HCT116 (cell line): ENCODE measurements at regions not wholly inside any gene's neighbourhood (a gene's known extent, or its start where the extent isn't known, plus 50 kb on each side); places are given as distances from the start of the nearest gene placed in this dataset.

Experiments used
- ATAC-seq: fragments of 200-7000 bp; cut with Tn5 transposase; 2 replicates; pipeline ENCODE4 v1.9.1; 2020; ENCODE audit warnings: mild to moderate bottlenecking, moderate library complexity
- BruUV-seq: library from RNA; stranded (reverse); fragments of 400-500 nt; replicated peaks from 2 replicates; lab custom pipeline; 2021; lab: Mats Ljungman, UMichigan
- CTCF ChIA-PET: fragments of 300-600 bp; sonication (Branson Sonifier 250); formaldehyde crosslinking; loops from one replicate; lab custom pipeline; 2021; ENCODE audit warnings: antibody characterized with exemption; lab: Charles Lee
- POLR2A ChIA-PET: fragments of 300-600, 350-600 bp; sonication (Branson Sonifier 250); formaldehyde crosslinking; loops from one replicate; lab custom pipeline; 2021; ENCODE audit warnings: antibody characterized with exemption; lab: Charles Lee
- RAD21 ChIA-PET, 2 experiments: fragments of 300-600 bp; sonication (Branson Sonifier 250); formaldehyde crosslinking; loops; one replicate each; lab custom pipeline; 2023; ENCODE audit warnings: low total read pairs in 2 of 2; ENCODE audit not compliant: uncharacterized antibody in 2 of 2, unreplicated experiment in 2 of 2, low non-redundant PET in 1 of 2; lab: Charles Lee
- DNase-seq: peaks from one replicate; pipeline ENCODE4 v3.0.0-alpha.2; 2010; ENCODE audit warnings: low read depth, low spot score
- H2AFZ ChIP-seq: fragments of 200-600 bp; shearing (Covaris generic), sonication (generic); 2 replicates; pipeline ENCODE4 v1.6.1; 2017; ENCODE audit warnings: low read depth, mixed run types, mixed read lengths, antibody characterized with exemption, low read length; ENCODE audit not compliant: poor library complexity, severe bottlenecking
- H3K27ac ChIP-seq: 2 replicates; pipeline ENCODE4 v1.5.1; 2012; ENCODE audit warnings: low read depth, low read length
- H3K27me3 ChIP-seq: fragments of 200-600 bp; sonication (generic); 2 replicates; pipeline ENCODE4 v1.6.1; 2016; ENCODE audit warnings: mixed run types, low read length, mixed read lengths; ENCODE audit not compliant: insufficient read depth
- H3K36me3 ChIP-seq, 2 experiments: fragments of 200-500 bp in 1 of 2; fragments of 200-600 bp in 1 of 2; sonication (Bioruptor generic) in 1 of 2; sonication (generic) in 1 of 2; 2 replicates each; pipeline versions ENCODE4 v1.5.1 to v1.6.1; 2014 to 2016; ENCODE audit warnings: low read length in 2 of 2, inconsistent platforms in 1 of 2, mixed read lengths in 1 of 2, mixed run types in 1 of 2; ENCODE audit not compliant: insufficient read depth in 2 of 2, control insufficient read depth in 1 of 2
- H3K4me1 ChIP-seq, 2 experiments: fragments of 200-600 bp in 1 of 2; sonication (generic) in 1 of 2; 2 replicates each; pipeline versions ENCODE4 v1.5.1 to v1.6.1; 2012 to 2017; ENCODE audit warnings: low read length in 2 of 2, inconsistent platforms in 1 of 2, mild to moderate bottlenecking in 1 of 2, mixed read lengths in 1 of 2, mixed run types in 1 of 2, moderate library complexity in 1 of 2; ENCODE audit not compliant: insufficient read depth in 2 of 2, control insufficient read depth in 1 of 2
- H3K4me2 ChIP-seq: fragments of 200-600 bp; sonication (generic); 2 replicates; pipeline ENCODE4 v1.6.1; 2017; ENCODE audit warnings: mixed run types, low read length, mixed read lengths
- H3K4me3 ChIP-seq, 2 experiments: fragments of 200-600 bp in 1 of 2; sonication (generic) in 1 of 2; replicated peaks in 1 of 2; 2 replicates each; pipeline ENCODE4 v1.5.1; 2011 to 2016; ENCODE audit warnings: low read length in 2 of 2, control low read depth in 1 of 2, low read depth in 1 of 2, mild to moderate bottlenecking in 1 of 2, mixed read lengths in 1 of 2, mixed run types in 1 of 2
- H3K79me2 ChIP-seq: fragments of 200-600 bp; sonication (generic); 2 replicates; pipeline ENCODE4 v1.6.1; 2017; ENCODE audit warnings: mild to moderate bottlenecking, mixed run types, low read length, moderate library complexity, mixed read lengths; ENCODE audit not compliant: insufficient read depth
- H3K9ac ChIP-seq: fragments of 200-600 bp; sonication (generic); 2 replicates; pipeline ENCODE4 v1.6.1; 2016; ENCODE audit warnings: low read length, mixed read lengths
- H3K9me2 ChIP-seq: fragments of 200-600 bp; sonication (generic), shearing (Covaris generic); 2 replicates; pipeline ENCODE4 v1.6.1; 2017; ENCODE audit warnings: mixed run types, mild to moderate bottlenecking, moderate library complexity; ENCODE audit not compliant: insufficient read depth
- H3K9me3 ChIP-seq, 2 experiments: fragments of 200-500 bp in 1 of 2; fragments of 200-600 bp in 1 of 2; sonication (Bioruptor generic) in 1 of 2; sonication (generic) in 1 of 2; 2 replicates each; pipeline ENCODE4 v1.6.1; 2014 to 2017; ENCODE audit warnings: low read length in 2 of 2, mixed read lengths in 2 of 2, inconsistent platforms in 1 of 2, low read depth in 1 of 2, mild to moderate bottlenecking in 1 of 2, mixed run types in 1 of 2, moderate library complexity in 1 of 2; ENCODE audit not compliant: control insufficient read depth in 1 of 2, insufficient read depth in 1 of 2
- H4K20me1 ChIP-seq: fragments of 200-600 bp; sonication (generic), shearing (Covaris generic); 2 replicates; pipeline ENCODE4 v1.6.1; 2017; ENCODE audit warnings: mixed run types, mild to moderate bottlenecking, moderate library complexity; ENCODE audit not compliant: insufficient read depth
- CBX3 ChIP-seq: IDR thresholded peaks from 2 replicates; pipeline ENCODE4 v1.6.1; 2012; ENCODE audit warnings: low read depth
- CEBPB ChIP-seq: IDR thresholded peaks from 2 replicates; pipeline ENCODE4 v1.6.1; 2012; ENCODE audit warnings: low read depth
- ELF1 ChIP-seq: IDR thresholded peaks from 2 replicates; pipeline ENCODE4 v1.6.1; 2012; ENCODE audit warnings: low read depth, borderline replicate concordance
- EZH2 ChIP-seq: fragments of 200-600 bp; sonication (generic); IDR thresholded peaks from 2 replicates; pipeline ENCODE4 v1.6.1; 2017; ENCODE audit warnings: antibody characterized with exemption, mixed run types
- EZH2phosphoT487 ChIP-seq: fragments of 200-600 bp; IDR thresholded peaks from 2 replicates; pipeline ENCODE4 v1.6.1; 2018; ENCODE audit warnings: antibody characterized with exemption, borderline replicate concordance
- FOSL1 ChIP-seq: IDR thresholded peaks from 2 replicates; pipeline ENCODE4 v1.6.1; 2012; ENCODE audit warnings: low read depth
- POLR2A ChIP-seq: IDR thresholded peaks from 2 replicates; pipeline ENCODE4 v1.7.0; 2011; ENCODE audit warnings: borderline replicate concordance; ENCODE audit not compliant: insufficient read depth, insufficient read length; ENCODE audit errors: extremely low read depth
- TCF7L2 ChIP-seq: IDR thresholded peaks from 2 replicates; pipeline ENCODE4 v1.7.0; 2011; ENCODE audit warnings: borderline replicate concordance, inconsistent platforms; ENCODE audit not compliant: insufficient read depth, insufficient read length; ENCODE audit errors: extremely low read depth
- YY1 ChIP-seq: IDR thresholded peaks from 2 replicates; pipeline ENCODE4 v1.6.1; 2011; ENCODE audit warnings: low read length, low read depth, moderate library complexity, mild to moderate bottlenecking; ENCODE audit not compliant: insufficient replicate concordance; ENCODE audit errors: extremely low read depth
- ZFX ChIP-seq: fragments of 450-650 bp; IDR thresholded peaks from 2 replicates; pipeline ENCODE4 v1.6.1; 2017
- ZNF274 ChIP-seq: fragments of 200-500 bp; sonication (Bioruptor generic); IDR thresholded peaks from 2 replicates; pipeline ENCODE4 v1.6.1; 2014; ENCODE audit warnings: mild to moderate bottlenecking, low read depth, low read length, inconsistent platforms
- intact Hi-C: fragments of 100-400 bp; cut with micrococcal nuclease; formaldehyde crosslinking; loops from 2 replicates; pipeline ENCODE4 v1.10.0; 2022
- TF ChIP-seq, protein P1 (sequence below): IDR thresholded peaks from 2 replicates; pipeline ENCODE4 v1.6.1; 2012; ENCODE audit warnings: low read depth
- TF ChIP-seq, protein P2 (sequence below): IDR thresholded peaks from 2 replicates; pipeline ENCODE4 v1.6.1; 2011; ENCODE audit warnings: mild to moderate bottlenecking, low read length, moderate library complexity; ENCODE audit not compliant: insufficient replicate concordance; ENCODE audit errors: extremely low read depth

DNA sequence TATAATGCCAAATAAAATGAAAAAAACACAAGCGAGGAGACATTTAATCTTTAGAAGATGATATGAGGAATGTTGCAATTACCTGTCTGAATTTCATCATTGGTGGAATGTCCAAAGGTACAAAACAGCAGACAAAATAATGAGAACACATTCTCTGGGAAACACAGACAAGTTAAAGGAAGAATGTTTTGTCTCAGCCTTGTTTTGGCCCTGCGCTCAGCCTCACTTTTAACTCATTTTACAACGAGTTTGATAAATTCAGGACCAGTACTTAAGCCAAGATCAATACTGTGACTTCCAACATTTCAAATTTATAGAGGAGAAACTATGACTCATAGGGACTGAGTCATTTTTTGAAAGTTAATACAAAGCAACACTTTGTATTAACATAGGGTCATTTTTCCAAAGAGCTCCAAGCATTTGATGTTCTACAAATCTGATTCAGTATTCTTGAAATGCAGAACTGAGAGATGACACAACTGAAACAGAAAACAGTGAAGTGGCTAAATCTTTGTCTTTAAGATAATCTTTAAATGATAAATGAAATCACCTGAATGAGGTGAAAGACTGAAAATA, 833.2 kb upstream of the CHAC2 start (continued):
- TF ChIP-seq, protein P1, sequence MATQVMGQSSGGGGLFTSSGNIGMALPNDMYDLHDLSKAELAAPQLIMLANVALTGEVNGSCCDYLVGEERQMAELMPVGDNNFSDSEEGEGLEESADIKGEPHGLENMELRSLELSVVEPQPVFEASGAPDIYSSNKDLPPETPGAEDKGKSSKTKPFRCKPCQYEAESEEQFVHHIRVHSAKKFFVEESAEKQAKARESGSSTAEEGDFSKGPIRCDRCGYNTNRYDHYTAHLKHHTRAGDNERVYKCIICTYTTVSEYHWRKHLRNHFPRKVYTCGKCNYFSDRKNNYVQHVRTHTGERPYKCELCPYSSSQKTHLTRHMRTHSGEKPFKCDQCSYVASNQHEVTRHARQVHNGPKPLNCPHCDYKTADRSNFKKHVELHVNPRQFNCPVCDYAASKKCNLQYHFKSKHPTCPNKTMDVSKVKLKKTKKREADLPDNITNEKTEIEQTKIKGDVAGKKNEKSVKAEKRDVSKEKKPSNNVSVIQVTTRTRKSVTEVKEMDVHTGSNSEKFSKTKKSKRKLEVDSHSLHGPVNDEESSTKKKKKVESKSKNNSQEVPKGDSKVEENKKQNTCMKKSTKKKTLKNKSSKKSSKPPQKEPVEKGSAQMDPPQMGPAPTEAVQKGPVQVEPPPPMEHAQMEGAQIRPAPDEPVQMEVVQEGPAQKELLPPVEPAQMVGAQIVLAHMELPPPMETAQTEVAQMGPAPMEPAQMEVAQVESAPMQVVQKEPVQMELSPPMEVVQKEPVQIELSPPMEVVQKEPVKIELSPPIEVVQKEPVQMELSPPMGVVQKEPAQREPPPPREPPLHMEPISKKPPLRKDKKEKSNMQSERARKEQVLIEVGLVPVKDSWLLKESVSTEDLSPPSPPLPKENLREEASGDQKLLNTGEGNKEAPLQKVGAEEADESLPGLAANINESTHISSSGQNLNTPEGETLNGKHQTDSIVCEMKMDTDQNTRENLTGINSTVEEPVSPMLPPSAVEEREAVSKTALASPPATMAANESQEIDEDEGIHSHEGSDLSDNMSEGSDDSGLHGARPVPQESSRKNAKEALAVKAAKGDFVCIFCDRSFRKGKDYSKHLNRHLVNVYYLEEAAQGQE: no peak
- TF ChIP-seq FOSL1: peak; percentile 100
- TF ChIP-seq, all 23 proteins: peak for 14

DNA sequence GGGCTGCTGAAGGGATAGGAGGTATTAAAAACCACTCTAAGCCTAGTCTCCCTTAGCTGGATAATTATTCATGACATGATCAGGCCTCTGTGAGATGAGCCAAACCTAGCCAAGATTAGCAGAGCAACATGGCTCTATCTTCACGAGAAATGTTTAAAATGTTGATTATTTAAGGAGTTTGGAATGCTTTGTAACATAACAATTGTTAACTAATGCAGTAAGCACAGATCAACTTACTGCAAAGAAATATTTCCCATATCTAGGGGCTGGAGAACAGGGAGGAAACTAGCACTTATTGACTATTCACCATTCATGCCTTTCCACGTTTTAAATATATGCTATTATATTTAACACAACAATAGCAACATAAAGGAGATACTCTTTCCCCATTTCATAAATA, 833.7 kb upstream of the CHAC2 start:
- Histone ChIP-seq H3K4me3 (peak overlapping the region in 1 of 2 experiments; percentile 33; a peak in 2 of 4 replicates), H4K20me1 (no peaks in the 10 kb centered on the region), H3K4me2 (peak overlapping the region; percentile 72), H3K36me3 (no peaks in the 10 kb centered on the region), H3K9ac (peak overlapping the region; percentile 53), H3K27me3 (no peaks in the 10 kb centered on the region)
- POLR2A ChIA-PET: no interaction called here
- TF ChIP-seq CBX3 (no peak), EZH2phosphoT487 (no peak), POLR2A (no peak), TCF7L2 (no peak), ZFX (no peak), ELF1 (no peak), FOSL1 (no peak), ZNF274 (no peak), EZH2 (no peak), CEBPB (no peak), YY1 (no peak)
- TF ChIP-seq, protein P2, sequence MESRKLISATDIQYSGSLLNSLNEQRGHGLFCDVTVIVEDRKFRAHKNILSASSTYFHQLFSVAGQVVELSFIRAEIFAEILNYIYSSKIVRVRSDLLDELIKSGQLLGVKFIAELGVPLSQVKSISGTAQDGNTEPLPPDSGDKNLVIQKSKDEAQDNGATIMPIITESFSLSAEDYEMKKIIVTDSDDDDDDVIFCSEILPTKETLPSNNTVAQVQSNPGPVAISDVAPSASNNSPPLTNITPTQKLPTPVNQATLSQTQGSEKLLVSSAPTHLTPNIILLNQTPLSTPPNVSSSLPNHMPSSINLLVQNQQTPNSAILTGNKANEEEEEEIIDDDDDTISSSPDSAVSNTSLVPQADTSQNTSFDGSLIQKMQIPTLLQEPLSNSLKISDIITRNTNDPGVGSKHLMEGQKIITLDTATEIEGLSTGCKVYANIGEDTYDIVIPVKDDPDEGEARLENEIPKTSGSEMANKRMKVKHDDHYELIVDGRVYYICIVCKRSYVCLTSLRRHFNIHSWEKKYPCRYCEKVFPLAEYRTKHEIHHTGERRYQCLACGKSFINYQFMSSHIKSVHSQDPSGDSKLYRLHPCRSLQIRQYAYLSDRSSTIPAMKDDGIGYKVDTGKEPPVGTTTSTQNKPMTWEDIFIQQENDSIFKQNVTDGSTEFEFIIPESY: no peak
- TF ChIP-seq, protein P1: no peak
- TF ChIP-seq, all 23 proteins: peak for 0
- BruUV-seq: TSS peak; percentile 89
- H3K9me2 ChIP-seq: no peaks in the 10 kb centered on the region
- ChIA-PET CTCF (no interaction called here), RAD21 (no interaction called here)
- peaks cover 21 to 36% of the 10 kb centered on the region in 2 experiments for H3K4me1 ChIP-seq
- H3K79me2 ChIP-seq: no peaks in the 10 kb centered on the region
- peak overlapping the region; percentile 69 for H3K27ac ChIP-seq
- H3K9me3 ChIP-seq: no peaks in the 10 kb centered on the region; a peak in 1 of 4 replicates
- H2AFZ ChIP-seq: peak overlapping the region; percentile 56
- peak; percentile 32 for ATAC-seq
- no peak for DNase-seq
- intact Hi-C loops: no loop called here
